Naive thymus-derived CD4-positive, alpha-beta T cell (primary cell): ENCODE measurements at regions not wholly inside any gene's neighbourhood (a gene's known extent, or its start where the extent isn't known, plus 50 kb on each side); places are given as distances from the start of the nearest gene placed in this dataset.

Experiments used
- ATAC-seq: fragments of 150-1000 bp; cut with Tn5 transposase; 2 replicates; pipeline ENCODE4 v1.10.0; 2021; ENCODE audit warnings: mild to moderate bottlenecking, moderate library complexity
- CTCF ChIA-PET: fragments of 350-600 bp; sonication (Branson Sonifier 250); formaldehyde crosslinking; loops from one replicate; lab custom pipeline; 2021; ENCODE audit warnings: antibody characterized with exemption; lab: Charles Lee
- POLR2A ChIA-PET: fragments of 350-600 bp; sonication (Branson Sonifier 250); formaldehyde crosslinking; loops from one replicate; lab custom pipeline; 2021; ENCODE audit warnings: antibody characterized with exemption, inconsistent platforms; lab: Charles Lee
- DNase-seq, 9 donors: peaks; one replicate each; pipeline versions ENCODE4 v3.0.0 to v3.0.0-alpha.2; 2020 to 2022; ENCODE audit warnings: mixed read lengths in 1 of 9
- H3K27ac ChIP-seq: one replicate; pipeline ENCODE4 v1.7.0; 2013; ENCODE audit warnings: mild to moderate bottlenecking, low read depth, low read length, moderate library complexity
- H3K27me3 ChIP-seq, 2 donors: one replicate each; pipeline ENCODE4 v1.7.0; 2013; ENCODE audit warnings: low read length in 2 of 2, mild to moderate bottlenecking in 2 of 2, moderate library complexity in 2 of 2; ENCODE audit not compliant: control insufficient read depth in 2 of 2, insufficient read depth in 2 of 2
- H3K36me3 ChIP-seq, 3 experiments: 1 replicate in 2 of 3; 2 replicates in 1 of 3; pipeline ENCODE4 v1.7.0; 2013; ENCODE audit warnings: low read length in 3 of 3, mild to moderate bottlenecking in 3 of 3, moderate library complexity in 1 of 3; ENCODE audit not compliant: insufficient read depth in 3 of 3, control insufficient read depth in 2 of 3
- H3K4me1 ChIP-seq, 2 donors: one replicate each; pipeline ENCODE4 v1.7.0; 2013; ENCODE audit warnings: low read length in 2 of 2, mild to moderate bottlenecking in 2 of 2, moderate library complexity in 1 of 2; ENCODE audit not compliant: control insufficient read depth in 2 of 2, insufficient read depth in 2 of 2
- H3K4me3 ChIP-seq: 2 replicates; pipeline ENCODE4 v1.7.0; 2013; ENCODE audit warnings: mild to moderate bottlenecking, low read length
- H3K9me3 ChIP-seq, 3 experiments: 1 replicate in 2 of 3; 2 replicates in 1 of 3; pipeline ENCODE4 v1.7.0; 2013; ENCODE audit warnings: low read length in 3 of 3; ENCODE audit not compliant: control insufficient read depth in 2 of 3
- H3K27ac Mint-ChIP-seq, 9 donors: one replicate each; pipeline ENCODE4 v1.8.0; 2020 to 2022; ENCODE audit warnings: mixed read lengths in 9 of 9, mild to moderate bottlenecking in 8 of 9, moderate library complexity in 5 of 9, inconsistent platforms in 2 of 9
- H3K27me3 Mint-ChIP-seq, 5 donors: one replicate each; pipeline ENCODE4 v1.8.0; 2021 to 2022; ENCODE audit warnings: mixed read lengths in 5 of 5, mild to moderate bottlenecking in 1 of 5
- H3K36me3 Mint-ChIP-seq, 5 donors: one replicate each; pipeline ENCODE4 v1.8.0; 2020 to 2022; ENCODE audit warnings: mixed read lengths in 5 of 5, mild to moderate bottlenecking in 3 of 5, inconsistent platforms in 1 of 5
- H3K4me1 Mint-ChIP-seq, 7 donors: one replicate each; pipeline ENCODE4 v1.8.0; 2020 to 2022; ENCODE audit warnings: mixed read lengths in 7 of 7, mild to moderate bottlenecking in 3 of 7, inconsistent platforms in 1 of 7
- H3K4me3 Mint-ChIP-seq, 10 donors: one replicate each; pipeline ENCODE4 v1.8.0; 2020 to 2022; ENCODE audit warnings: mild to moderate bottlenecking in 10 of 10, mixed read lengths in 10 of 10, moderate library complexity in 6 of 10, inconsistent platforms in 2 of 10
- H3K9me3 Mint-ChIP-seq, 11 donors: one replicate each; pipeline ENCODE4 v1.8.0; 2020 to 2022; ENCODE audit warnings: mixed read lengths in 11 of 11, mild to moderate bottlenecking in 4 of 11, inconsistent platforms in 1 of 11, moderate library complexity in 1 of 11
- intact Hi-C, 2 donors: fragments of 100-400 bp; cut with micrococcal nuclease; formaldehyde crosslinking; loops; one replicate each; pipeline ENCODE4 v1.15.1; 2023

GRCh38 chr4:1492142-1492457 lies 85.9 kb upstream of the NKX1-1 start:
- ChIA-PET POLR2A (no interaction called here), CTCF (no interaction called here)
- H3K27ac ChIP-seq, result no peak overlapping the region
- DNase-seq (no peak), ATAC-seq (no peak)
- Mint-ChIP-seq H3K9me3 (peaks cover 0 to 7% (median 6%) of the 10 kb centered on the region in 11 donors), H3K36me3 (peaks cover 0 to 3% (median 0%) of the 10 kb centered on the region in 5 donors), H3K4me1 (no peaks in the 10 kb centered on the region), H3K27me3 (peaks cover 0 to 20% (median 12%) of the 10 kb centered on the region in 5 donors), H3K4me3 (no peak overlapping the region), H3K27ac (no peak overlapping the region)
- no peaks in the 10 kb centered on the region for H3K9me3 ChIP-seq
- H3K4me3 ChIP-seq, result no peak overlapping the region
- intact Hi-C loops, result no loop called here
- no peaks in the 10 kb centered on the region for H3K36me3 ChIP-seq
- H3K27me3 ChIP-seq, result no peaks in the 10 kb centered on the region
- no peaks in the 10 kb centered on the region for H3K4me1 ChIP-seq

- no peaks in the 10 kb centered on the region for H3K4me1 ChIP-seq
- H3K36me3 ChIP-seq, result no peaks in the 10 kb centered on the region
- H3K27ac Mint-ChIP-seq, result no peak overlapping the region
- H3K9me3 ChIP-seq, result peaks cover 0 to 2% (median 0%) of the 10 kb centered on the region in 3 experiments
- no peak for DNase-seq
- H3K27me3 ChIP-seq, result no peaks in the 10 kb centered on the region
- no peak overlapping the region for H3K4me3 Mint-ChIP-seq
- ChIA-PET CTCF (no interaction called here), POLR2A (no interaction called here)
- H3K9me3 Mint-ChIP-seq, result peaks cover 0 to 11% (median 9%) of the 10 kb centered on the region in 11 donors
- peaks cover 0 to 20% (median 12%) of the 10 kb centered on the region in 5 donors for H3K27me3 Mint-ChIP-seq
- intact Hi-C loops, result no loop called here
- peak; percentile 23 for ATAC-seq
- peaks cover 0 to 3% (median 1%) of the 10 kb centered on the region in 5 donors for H3K36me3 Mint-ChIP-seq
- H3K4me3 ChIP-seq, result no peak overlapping the region
- H3K27ac ChIP-seq, result no peak overlapping the region
- no peaks in the 10 kb centered on the region for H3K4me1 Mint-ChIP-seq
These were observed 85.3 kb upstream of the NKX1-1 start for GRCh38 chr4:1491328-1492141.

GRCh38 chr4:1490654-1491327 lies 84.5 kb upstream of the NKX1-1 start:
- Mint-ChIP-seq H3K27ac (no peak overlapping the region), H3K36me3 (peaks cover 0 to 9% (median 6%) of the 10 kb centered on the region in 5 donors), H3K27me3 (peaks cover 0 to 20% (median 12%) of the 10 kb centered on the region in 5 donors), H3K9me3 (peaks cover 0 to 18% (median 15%) of the 10 kb centered on the region in 11 donors), H3K4me1 (no peaks in the 10 kb centered on the region), H3K4me3 (no peak overlapping the region)
- H3K4me3 ChIP-seq, result no peak overlapping the region
- ChIA-PET CTCF (no interaction called here), POLR2A (no interaction called here)
- no peaks in the 10 kb centered on the region for H3K36me3 ChIP-seq
- ATAC-seq (no peak), DNase-seq (no peak)
- peaks cover 0 to 10% (median 0%) of the 10 kb centered on the region in 3 experiments for H3K9me3 ChIP-seq
- intact Hi-C loops, result no loop called here
- H3K27me3 ChIP-seq, result no peaks in the 10 kb centered on the region
- no peak overlapping the region for H3K27ac ChIP-seq
- H3K4me1 ChIP-seq, result no peaks in the 10 kb centered on the region

GRCh38 chr4:1490011-1490653 lies 83.9 kb upstream of the NKX1-1 start:
- Mint-ChIP-seq H3K4me1 (no peaks in the 10 kb centered on the region), H3K27me3 (peaks cover 0 to 20% (median 15%) of the 10 kb centered on the region in 5 donors), H3K27ac (no peak overlapping the region), H3K36me3 (peaks cover 0 to 14% (median 6%) of the 10 kb centered on the region in 5 donors), H3K4me3 (no peak overlapping the region), H3K9me3 (peaks cover 5 to 24% (median 20%) of the 10 kb centered on the region in 11 donors)
- DNase-seq, result no peak
- no peaks in the 10 kb centered on the region for H3K4me1 ChIP-seq
- ChIA-PET POLR2A (no interaction called here), CTCF (no interaction called here)
- H3K36me3 ChIP-seq, result no peaks in the 10 kb centered on the region
- intact Hi-C loops, result no loop called here
- H3K9me3 ChIP-seq, result peaks cover 0 to 16% (median 6%) of the 10 kb centered on the region in 3 experiments
- no peak for ATAC-seq
- no peak overlapping the region for H3K4me3 ChIP-seq
- H3K27ac ChIP-seq, result no peak overlapping the region
- no peaks in the 10 kb centered on the region for H3K27me3 ChIP-seq

- ChIA-PET POLR2A (no interaction called here), CTCF (no interaction called here)
- peaks cover 0 to 21% (median 11%) of the 10 kb centered on the region in 3 experiments for H3K9me3 ChIP-seq
- no peak overlapping the region for H3K4me3 ChIP-seq
- Mint-ChIP-seq H3K9me3 (peaks cover 11 to 28% (median 23%) of the 10 kb centered on the region in 11 donors), H3K27ac (no peak overlapping the region), H3K36me3 (peaks cover 0 to 17% (median 6%) of the 10 kb centered on the region in 5 donors), H3K4me3 (no peak overlapping the region), H3K4me1 (no peaks in the 10 kb centered on the region), H3K27me3 (peaks cover 0 to 22% (median 17%) of the 10 kb centered on the region in 5 donors)
- H3K36me3 ChIP-seq, result no peaks in the 10 kb centered on the region
- H3K27ac ChIP-seq, result no peak overlapping the region
- intact Hi-C loops, result no loop called here
- no peaks in the 10 kb centered on the region for H3K4me1 ChIP-seq
- ATAC-seq, result no peak
- no peaks in the 10 kb centered on the region for H3K27me3 ChIP-seq
- no peak for DNase-seq
These were observed 83.4 kb upstream of the NKX1-1 start for GRCh38 chr4:1489639-1489995.

- DNase-seq, result no peak
- Histone ChIP-seq H3K4me3 (no peak overlapping the region), H3K36me3 (no peaks in the 10 kb centered on the region), H3K4me1 (no peaks in the 10 kb centered on the region), H3K27me3 (no peaks in the 10 kb centered on the region), H3K27ac (no peak overlapping the region), H3K9me3 (peaks cover 0 to 21% (median 12%) of the 10 kb centered on the region in 3 experiments)
- Mint-ChIP-seq H3K4me1 (no peaks in the 10 kb centered on the region), H3K9me3 (peaks cover 16 to 34% (median 25%) of the 10 kb centered on the region in 11 donors), H3K27me3 (peaks cover 0 to 25% (median 19%) of the 10 kb centered on the region in 5 donors), H3K4me3 (no peak overlapping the region), H3K27ac (no peak overlapping the region), H3K36me3 (peaks cover 0 to 19% (median 6%) of the 10 kb centered on the region in 5 donors)
- intact Hi-C loops, result no loop called here
- ATAC-seq, result no peak
- ChIA-PET CTCF (no interaction called here), POLR2A (no interaction called here)
These were observed 82.8 kb upstream of the NKX1-1 start for GRCh38 chr4:1488831-1489638.
